ENCODE measurements at regions not wholly inside any gene's neighbourhood (a gene's known extent, or its start where the extent isn't known, plus 50 kb on each side); places are given as distances from the start of the nearest gene placed in this dataset.

- ChIA-PET POLR2A (no interaction called here), CTCF (no interaction called here), SMC1A (ENCODE audit: uncharacterized antibody, unreplicated experiment) (no interaction called here), RAD21 (ENCODE audit: unreplicated experiment) (interaction anchor here (0.8 kb wide), 1 partner anchor 42 kb away, joined by 3 read pairs; no protein-coding TSS in a partner anchor)
- Histone ChIP-seq H3K9me3 (replicated peaks; ENCODE audit: control insufficient read depth, insufficient read depth, low read length) (no peaks in the 10 kb centered on the region), H3K4me2 (ENCODE audit: control insufficient read depth, insufficient read depth) (no peak overlapping the region), H3K36me3 (ENCODE audit: control insufficient read depth in 2 of 2, insufficient read depth in 2 of 2, low read length in 1 of 2) (no peaks in the 10 kb centered on the region), H3K9ac (ENCODE audit: control insufficient read depth, insufficient read depth, low read length) (no peak overlapping the region), H3K27ac (ENCODE audit: control insufficient read depth, insufficient read depth) (no peak overlapping the region), H3K79me2 (ENCODE audit: control insufficient read depth, insufficient read depth, low read length) (no peaks in the 10 kb centered on the region), H3K4me1 (ENCODE audit: control insufficient read depth, insufficient read depth, low read length) (no peaks in the 10 kb centered on the region), H2AFZ (ENCODE audit: control insufficient read depth, low read depth, low read length) (no peak overlapping the region), H4K20me1 (ENCODE audit: control insufficient read depth, insufficient read depth) (no peaks in the 10 kb centered on the region), H3K27me3 (replicated peaks in 1 of 2; ENCODE audit: control insufficient read depth in 2 of 2, insufficient read depth in 2 of 2, low read length in 1 of 2) (no peaks in the 10 kb centered on the region), H3K4me3 (no peak overlapping the region)
- 66% methylated on average over 17 of the region's 17 CpGs for WGBS (ENCODE audit: insufficient coverage, insufficient replicate concordance, low lambda C conversion rate, missing lambda C conversion rate)
- DNase-seq (ENCODE audit: low read depth, low spot score) (no peak), FAIRE-seq (no peak), ATAC-seq (no peak)
- intact Hi-C loops (cut with micrococcal nuclease; ENCODE audit: unreplicated experiment) (no loop called here), in situ Hi-C loops (cut with MboI) (no loop called here)
- no TSS peak for BruUV-seq (replicated peaks)
- TF ChIP-seq RAD21 (IDR thresholded peaks at IDR 0.05; ENCODE audit: insufficient read depth, low read depth, low read length) = no peak
- no peak for TF ChIP-seq TCF3 (IDR thresholded peaks at IDR 0.05; ENCODE audit: borderline replicate concordance, insufficient read depth, low read depth, low read length)
- TF ChIP-seq TARDBP (IDR thresholded peaks at IDR 0.05; ENCODE audit: borderline replicate concordance) = no peak
- no peak for TF ChIP-seq GATAD2B (conservative IDR thresholded peaks at IDR 0.05; ENCODE audit: low read depth)
- TF ChIP-seq MTA3 (IDR thresholded peaks at IDR 0.05; ENCODE audit: borderline replicate concordance, low read length) = no peak
- no peak for TF ChIP-seq RUNX3 (IDR thresholded peaks at IDR 0.05; ENCODE audit: low read length)
- no peak for TF ChIP-seq NFYA (IDR thresholded peaks at IDR 0.05; ENCODE audit: borderline replicate concordance, low read depth, low read length)
- no peak for TF ChIP-seq RFX5 (IDR thresholded peaks at IDR 0.05; ENCODE audit: low read depth, low read length)
- no peak for TF ChIP-seq ZNF384 (IDR thresholded peaks at IDR 0.05; ENCODE audit: borderline replicate concordance, low read depth, low read length)
- TF ChIP-seq, protein P1, sequence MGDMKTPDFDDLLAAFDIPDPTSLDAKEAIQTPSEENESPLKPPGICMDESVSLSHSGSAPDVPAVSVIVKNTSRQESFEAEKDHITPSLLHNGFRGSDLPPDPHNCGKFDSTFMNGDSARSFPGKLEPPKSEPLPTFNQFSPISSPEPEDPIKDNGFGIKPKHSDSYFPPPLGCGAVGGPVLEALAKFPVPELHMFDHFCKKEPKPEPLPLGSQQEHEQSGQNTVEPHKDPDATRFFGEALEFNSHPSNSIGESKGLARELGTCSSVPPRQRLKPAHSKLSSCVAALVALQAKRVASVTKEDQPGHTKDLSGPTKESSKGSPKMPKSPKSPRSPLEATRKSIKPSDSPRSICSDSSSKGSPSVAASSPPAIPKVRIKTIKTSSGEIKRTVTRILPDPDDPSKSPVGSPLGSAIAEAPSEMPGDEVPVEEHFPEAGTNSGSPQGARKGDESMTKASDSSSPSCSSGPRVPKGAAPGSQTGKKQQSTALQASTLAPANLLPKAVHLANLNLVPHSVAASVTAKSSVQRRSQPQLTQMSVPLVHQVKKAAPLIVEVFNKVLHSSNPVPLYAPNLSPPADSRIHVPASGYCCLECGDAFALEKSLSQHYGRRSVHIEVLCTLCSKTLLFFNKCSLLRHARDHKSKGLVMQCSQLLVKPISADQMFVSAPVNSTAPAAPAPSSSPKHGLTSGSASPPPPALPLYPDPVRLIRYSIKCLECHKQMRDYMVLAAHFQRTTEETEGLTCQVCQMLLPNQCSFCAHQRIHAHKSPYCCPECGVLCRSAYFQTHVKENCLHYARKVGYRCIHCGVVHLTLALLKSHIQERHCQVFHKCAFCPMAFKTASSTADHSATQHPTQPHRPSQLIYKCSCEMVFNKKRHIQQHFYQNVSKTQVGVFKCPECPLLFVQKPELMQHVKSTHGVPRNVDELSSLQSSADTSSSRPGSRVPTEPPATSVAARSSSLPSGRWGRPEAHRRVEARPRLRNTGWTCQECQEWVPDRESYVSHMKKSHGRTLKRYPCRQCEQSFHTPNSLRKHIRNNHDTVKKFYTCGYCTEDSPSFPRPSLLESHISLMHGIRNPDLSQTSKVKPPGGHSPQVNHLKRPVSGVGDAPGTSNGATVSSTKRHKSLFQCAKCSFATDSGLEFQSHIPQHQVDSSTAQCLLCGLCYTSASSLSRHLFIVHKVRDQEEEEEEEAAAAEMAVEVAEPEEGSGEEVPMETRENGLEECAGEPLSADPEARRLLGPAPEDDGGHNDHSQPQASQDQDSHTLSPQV (IDR thresholded peaks at IDR 0.05) = no peak
- TF ChIP-seq SMARCA5 (IDR thresholded peaks at IDR 0.05) = no peak
- no peak for TF ChIP-seq IKZF2 (IDR thresholded peaks at IDR 0.05)
Measured at GRCh38 chr13:83136660-83137059, 745.6 kb downstream of the SLITRK1 start.

Data from GM12878 (cell line).